ENCODE measurements at regions not wholly inside any gene's neighbourhood (a gene's known extent, or its start where the extent isn't known, plus 50 kb on each side); places are given as distances from the start of the nearest gene placed in this dataset.

DNA sequence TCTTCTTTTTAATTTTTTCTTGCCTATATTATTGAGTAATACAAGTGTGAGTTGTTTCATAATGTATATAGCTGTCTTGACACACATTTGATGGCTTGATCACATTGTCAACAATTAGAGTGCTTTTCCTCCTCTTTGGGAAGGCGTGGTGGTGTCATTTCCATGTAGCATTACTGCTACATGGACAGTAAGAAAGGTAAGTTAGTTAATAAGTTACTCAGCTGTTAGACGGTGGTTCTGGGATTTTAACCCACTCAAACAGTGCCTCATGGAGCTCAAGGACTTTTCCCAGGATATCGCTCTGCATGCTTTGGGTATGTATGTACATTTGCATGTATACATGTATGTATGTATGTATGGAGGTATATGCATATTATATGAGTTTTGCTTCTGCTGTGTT, 94.6 kb downstream of the HAPSTR1 start:
- DNase-seq (ENCODE audit: low read depth), result no peak

DNA sequence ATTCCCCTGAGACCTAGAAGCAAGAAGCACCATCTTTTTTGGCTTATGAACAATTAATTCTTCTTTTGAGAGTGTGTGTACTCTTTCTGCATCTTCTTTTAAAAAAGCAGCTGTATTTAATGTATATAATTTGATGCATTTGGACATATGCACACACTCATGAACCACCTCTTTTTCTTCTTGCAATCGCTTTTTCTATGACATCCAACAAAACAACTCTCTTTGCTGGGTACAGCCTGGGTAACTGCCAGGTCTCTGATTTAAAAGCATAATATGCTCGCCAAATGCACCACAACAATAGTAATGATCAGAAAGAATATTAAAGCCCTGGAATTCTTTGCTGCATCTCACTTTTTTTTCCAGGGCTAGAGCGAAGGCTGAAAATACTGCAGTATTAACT, 97.3 kb downstream of the HAPSTR1 start:
- no peak for DNase-seq (ENCODE audit: low read depth)

DNA sequence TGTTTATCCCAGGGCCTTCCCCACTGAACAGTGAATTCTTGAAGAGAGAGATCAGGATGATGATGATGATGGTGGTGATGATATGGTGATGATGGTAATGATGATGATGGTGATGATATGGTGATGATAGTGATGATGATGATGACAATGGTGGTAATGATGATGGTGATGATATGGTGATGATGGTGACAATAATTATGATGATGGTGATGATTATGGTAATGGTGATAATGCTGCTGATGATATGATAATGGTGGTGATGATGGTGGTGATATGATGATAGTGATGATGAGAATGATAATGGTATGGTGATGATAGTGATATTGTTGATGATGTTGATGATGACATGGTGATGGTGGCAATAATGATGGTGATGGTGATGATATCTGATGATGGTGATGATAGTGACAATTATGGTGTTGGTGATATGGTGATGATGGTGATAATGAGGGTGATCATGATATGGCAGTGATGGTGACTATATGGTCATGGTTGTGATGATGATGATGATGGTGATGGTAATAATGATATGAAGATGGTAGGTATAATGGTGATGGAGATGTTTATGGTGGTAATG, 99.9 kb downstream of the HAPSTR1 start:
- DNase-seq (ENCODE audit: low read depth), result no peak

DNA sequence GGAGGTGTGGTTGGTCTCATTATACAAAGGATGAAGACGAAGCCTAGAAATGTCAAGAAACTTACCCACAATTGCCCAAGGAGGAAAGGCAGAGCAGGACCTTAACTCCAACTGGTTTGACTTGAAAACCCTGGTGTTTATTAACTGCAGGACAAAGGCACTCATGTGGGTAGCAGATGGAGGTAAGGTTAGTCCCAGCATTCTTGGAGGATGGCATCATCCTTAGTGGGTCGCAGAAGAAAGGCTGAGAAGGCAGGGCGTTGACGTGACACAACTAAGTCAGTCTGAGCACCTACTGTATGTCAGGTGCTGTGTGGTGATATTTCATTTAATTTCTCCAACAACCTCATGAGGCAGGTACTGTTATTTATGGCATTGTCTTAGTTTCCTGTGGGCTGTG, 101.3 kb downstream of the HAPSTR1 start:
- DNase-seq (ENCODE audit: low read depth), result no peak

DNA sequence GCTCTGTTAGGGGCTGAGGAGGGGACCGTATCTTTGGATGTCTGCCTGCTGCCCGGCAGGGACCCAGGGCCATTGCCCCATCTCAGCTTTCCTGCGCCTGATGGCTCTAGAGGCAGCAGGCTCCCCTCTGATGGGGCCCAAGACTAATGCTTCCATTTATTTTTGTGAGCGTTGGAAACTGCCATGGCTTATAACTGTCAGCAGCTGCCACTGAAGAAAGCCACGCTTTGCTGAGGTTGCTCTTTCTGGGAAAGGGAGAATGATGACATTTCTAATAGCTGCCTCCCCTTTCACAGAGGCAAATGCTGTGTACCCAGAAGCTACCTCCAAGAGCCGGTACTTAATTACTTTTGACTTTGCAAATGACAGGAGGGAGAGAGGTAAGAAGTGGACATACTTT, 103.8 kb downstream of the HAPSTR1 start:
- no peak for DNase-seq (ENCODE audit: low read depth)

DNA sequence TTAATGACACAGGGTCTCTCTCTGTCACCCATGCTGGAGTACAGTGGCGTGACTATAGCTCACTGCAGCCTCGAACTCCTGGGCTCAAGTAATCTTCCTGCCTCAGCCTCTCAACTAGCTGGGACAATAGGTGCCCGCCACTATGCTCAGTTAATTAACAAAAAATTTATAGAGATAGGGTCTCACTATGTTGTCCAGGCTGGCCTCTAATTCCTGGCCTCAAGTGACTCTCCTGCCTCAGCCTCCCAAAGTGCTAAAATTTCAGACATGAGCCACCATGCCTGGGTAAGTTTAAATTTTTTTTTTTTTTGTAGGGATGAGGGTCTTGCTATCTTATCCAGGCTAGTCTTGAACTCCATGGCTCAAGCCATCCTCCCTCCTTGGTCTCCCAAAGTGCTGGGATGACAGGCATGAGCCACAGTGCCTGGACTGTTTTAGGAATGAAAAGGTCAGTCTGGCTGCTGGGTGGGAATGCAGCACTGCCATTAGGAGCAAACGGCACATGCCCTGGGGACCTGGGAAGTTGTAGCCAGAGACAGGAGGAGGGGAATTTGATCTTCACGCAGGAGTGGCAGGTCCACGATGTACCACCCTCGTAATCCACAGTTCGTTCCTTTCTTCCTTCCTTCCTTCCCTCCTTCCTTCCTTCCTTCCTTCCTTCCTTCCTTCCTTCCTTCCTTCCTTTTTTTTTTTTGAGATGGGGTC, 106.7 kb downstream of the HAPSTR1 start:
- no peak for DNase-seq (ENCODE audit: low read depth)

DNA sequence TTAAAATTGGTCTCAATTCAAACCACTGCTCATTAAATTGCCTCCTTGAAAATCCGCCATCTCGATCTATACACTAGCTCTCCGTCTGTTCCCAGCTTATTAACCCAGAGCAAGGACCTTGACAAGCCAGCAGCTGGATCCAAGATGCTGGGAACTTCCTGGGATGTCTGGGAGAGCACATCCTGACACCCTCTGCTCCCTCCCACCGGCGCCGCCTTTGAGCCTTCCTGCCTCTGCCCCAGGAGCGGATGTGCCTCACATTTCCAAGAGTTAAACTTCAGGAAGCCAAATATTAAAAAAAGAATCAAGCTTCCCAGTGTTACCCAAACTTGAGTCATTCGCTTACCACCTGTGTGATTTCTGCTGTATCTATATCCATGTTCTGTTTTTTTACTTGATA, 107.9 kb downstream of the HAPSTR1 start:
- DNase-seq (ENCODE audit: low read depth), result no peak

DNA sequence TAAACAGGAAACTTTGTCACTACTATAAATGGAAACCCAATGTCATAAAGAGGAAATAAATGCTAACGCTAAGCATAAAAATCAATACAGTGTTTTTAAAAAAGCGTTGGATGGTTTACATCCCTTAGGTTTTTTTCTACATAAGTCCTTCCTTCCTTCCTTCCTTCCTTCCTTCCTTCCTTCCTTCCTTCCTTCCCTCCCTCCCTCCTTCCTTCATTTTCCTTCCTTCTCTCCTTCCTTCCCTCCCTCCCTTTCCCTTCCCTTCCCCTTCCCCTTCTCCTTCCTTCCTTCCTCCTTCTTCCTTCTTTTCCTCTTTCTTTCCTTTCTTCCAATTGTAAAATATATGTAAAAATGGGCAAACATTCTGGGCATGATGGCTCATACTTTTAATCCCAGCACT, 108.3 kb downstream of the HAPSTR1 start:
- no peak for DNase-seq (ENCODE audit: low read depth)

DNA sequence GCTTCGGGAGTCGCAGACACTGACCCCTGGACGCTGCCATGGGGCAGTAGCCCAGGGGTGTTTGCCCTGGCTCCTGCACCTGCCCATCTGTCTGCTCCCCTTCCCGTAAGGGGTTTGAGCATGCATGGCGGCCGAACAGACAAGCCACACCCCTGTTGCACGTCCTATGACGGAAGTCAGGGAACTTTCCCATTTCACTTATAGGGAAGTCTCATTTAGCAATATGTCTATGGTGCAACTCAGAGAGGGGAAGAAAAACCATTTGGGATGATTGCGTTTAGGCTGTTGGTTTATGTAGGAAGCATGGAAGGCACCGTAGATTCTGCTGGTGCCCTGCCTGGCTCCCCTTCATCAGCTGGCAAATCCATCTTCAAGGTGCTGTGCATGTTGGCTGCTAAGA, 112.5 kb downstream of the HAPSTR1 start:
- DNase-seq (ENCODE audit: low read depth), result no peak

DNA sequence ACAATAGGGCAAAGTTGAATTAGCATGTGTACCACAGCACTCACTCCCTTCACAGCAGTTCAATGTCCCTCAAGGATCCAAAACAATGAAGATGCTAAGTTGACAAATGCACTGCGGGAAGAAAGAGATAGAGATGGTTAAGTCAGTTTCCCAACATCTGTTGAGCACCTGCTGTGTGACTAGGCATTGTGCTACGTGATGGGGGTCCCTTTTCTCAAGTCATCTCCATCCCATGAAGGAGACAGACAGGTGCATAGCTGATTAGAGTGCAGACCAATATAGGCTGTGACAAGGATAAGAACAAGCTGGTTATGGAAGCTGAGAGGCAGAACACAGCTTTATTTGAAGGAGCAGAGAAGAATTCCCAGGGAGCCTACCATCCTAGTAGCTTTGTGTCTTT, 114.2 kb downstream of the HAPSTR1 start:
- DNase-seq (ENCODE audit: low read depth), result no peak

DNA sequence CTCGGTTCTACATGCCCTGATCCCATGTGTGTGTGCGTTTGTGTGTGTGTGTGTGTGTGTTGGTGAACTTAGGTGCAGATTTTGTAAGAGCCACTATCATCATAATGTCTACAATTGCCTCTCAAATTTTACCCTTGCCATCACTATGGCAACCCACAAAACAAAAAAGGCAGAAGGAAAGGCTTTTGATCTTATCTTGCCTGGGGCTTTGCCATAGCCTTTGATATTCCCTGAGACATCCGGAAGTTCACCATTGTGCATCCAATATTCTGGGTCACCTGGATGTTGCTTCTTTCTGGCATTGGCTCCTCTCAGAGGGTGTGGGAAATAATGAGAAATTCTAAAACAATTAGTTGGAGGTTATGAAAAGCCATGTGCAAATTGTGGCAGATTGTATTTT, 114.7 kb downstream of the HAPSTR1 start:
- DNase-seq (ENCODE audit: low read depth), result no peak

DNA sequence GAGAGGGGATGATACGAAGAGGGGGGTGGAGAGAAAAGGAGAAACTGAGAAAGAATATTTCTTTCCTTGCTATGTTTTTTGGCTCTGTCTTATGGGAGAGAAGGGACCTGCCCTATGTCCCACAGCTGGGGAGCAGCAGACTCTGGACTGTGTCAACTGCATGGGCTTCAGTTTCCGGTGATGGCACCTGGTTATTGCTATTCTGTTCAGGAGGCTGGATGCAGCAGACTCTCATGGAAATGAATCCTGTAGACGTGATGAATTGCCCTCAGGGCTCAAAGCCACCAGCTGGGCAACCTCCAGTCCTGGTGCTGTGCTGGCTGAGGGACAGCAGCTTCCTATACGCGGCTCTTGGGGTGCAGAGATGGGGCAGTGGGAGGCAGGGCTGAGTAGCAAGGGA, 121.2 kb downstream of the HAPSTR1 start:
- DNase-seq (ENCODE audit: low read depth), result no peak

DNA sequence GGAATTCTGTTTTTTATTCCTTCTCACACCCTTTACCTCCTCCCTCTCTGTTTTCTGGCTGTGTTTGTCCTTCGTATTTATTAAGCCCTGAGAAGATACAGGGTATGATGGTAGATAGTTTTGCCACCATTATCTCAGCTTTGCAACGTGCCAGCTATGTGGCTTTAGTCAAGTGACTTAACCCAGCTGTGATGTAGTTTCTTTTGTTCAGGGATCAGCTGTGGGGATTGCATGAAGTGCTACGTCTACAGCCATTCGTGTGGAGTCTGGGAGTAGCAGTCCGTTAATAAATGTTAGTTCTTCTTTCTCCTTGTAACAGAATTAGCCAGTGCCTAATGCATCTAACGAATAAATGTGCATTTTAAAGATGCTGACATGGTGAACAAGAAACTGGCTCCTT, 128.4 kb downstream of the HAPSTR1 start:
- DNase-seq (ENCODE audit: low read depth), result no peak

DNA sequence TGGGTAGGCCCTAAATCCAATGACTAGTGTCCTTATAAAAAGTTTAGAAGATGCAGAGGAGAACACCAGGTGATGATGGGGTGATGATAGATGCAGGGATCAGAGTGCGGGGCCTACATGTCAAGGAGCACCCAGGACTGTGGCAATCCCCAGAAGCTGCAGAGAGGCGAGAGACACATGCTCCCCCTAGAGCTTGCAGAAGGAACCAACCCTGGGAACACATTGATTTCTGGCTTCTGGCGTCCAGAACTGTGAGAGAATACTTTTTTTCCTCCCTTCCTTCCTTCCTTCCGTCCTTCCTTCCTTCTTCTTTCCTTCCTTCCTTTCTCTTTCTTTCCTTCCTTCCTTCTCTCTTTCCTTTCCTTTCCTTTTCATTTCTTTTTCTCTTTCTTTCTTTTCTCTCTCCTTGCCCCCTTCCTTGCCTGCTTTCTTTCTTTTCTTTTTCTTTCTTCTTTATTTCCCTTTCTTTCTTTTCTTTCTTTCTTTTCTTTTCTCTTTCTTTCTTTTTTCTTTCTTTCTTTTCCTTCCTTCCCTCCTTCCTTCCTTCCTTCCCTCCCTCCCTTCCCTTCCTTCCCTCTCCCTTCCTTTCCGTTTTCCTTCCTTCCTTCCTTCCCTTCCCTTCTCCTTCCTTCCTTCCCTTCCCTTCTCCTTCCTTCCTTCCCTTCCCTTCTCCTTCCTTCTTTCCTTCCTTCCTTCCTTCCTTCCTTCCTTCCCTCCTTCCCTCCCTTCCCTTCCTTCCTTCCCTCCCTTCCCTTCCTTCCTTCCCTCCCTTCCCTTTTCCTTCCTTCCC, 134.3 kb downstream of the HAPSTR1 start:
- no peak for DNase-seq (ENCODE audit: low read depth)

DNA sequence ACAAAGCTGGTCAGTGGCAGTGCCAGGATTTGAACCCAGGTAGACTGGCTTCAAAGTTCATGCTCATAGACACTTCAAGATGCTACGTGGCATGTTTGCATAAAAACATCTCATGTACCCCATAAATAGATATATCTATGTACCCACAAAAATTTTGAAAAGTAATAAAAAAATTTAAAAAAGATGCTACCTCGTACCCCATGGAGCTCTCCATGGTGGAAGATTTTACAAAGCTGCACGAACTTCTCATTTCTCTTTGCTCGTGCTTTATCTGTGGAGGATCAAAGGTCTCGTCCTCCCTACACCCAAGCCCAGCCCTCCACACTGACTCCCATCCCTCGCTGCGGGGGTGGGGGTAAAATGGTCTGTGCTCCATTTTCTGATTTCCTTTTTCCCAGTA, 135.5 kb downstream of the HAPSTR1 start:
- no peak for DNase-seq (ENCODE audit: low read depth)

DNA sequence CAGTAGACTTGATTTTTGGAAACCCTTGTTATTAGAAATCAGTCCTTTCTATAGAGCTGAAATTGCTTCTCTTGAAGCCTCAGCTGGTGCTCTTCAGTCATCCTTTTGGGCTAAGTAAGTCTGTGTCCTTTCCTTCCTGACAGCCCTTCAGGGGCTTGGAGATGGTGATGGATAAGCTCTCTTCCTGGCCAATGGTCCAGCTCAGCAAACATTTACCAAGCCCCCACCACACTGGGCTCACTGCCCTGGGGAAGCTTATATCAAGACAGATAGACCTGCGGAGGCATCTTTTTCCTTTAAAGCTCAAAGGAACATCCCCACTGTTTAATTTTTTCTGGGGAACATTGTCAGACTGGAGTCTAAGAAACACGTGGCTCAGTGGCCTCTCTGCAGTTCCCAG, 139.6 kb downstream of the HAPSTR1 start:
- no peak for DNase-seq (ENCODE audit: low read depth)

DNA sequence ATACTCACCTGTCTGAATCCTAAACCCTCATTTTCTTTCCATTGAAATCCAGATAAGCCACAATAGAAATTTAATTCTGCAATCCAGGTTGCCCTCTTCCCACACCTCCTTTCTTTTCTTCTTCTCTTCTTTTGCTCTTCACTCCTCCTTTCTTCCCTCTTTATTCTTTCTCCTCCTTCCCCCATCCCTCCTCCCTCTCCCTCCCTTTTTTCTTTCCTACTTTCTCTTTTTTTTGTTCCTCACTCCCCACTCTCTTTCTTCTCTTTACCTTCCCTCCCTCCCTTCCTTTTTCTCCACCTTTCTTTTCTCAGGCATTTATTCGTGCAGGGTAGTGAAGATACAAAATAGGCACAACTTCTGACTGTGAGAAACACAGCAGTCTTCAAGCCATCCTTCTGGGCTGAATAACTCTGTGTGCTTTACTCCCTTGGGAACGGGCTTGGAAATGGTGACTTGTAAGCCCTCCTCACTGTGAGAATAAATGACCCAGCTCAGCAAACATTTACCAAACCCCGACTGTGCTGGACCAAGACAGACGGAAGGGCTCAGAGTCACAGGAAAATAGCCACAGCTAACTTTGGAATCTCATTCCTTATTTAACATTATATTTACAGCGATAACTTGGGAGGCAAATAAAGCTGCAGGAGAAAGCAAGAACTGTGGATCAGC, 140.8 kb downstream of the HAPSTR1 start:
- DNase-seq (ENCODE audit: low read depth), result no peak

DNA sequence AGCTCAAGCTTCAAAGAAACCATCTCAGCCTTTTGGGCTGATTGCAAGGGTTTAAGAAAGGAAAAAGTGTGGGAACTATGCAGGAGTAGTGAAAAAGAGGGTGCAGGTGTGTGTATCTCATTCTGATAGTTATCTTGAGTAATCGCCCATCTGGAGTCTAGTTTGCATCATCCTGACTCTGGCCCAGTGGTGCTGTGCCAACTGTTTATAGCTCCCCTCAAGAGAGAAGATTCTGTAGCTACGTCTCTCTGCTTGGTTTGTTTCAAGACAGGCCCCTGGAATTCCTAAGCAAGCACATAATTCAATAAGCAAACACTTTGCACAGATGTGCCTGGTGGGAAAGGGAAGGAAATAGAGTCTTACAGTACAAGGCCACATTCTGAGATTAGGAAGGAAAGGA, 144.4 kb downstream of the HAPSTR1 start:
- DNase-seq (ENCODE audit: low read depth), result no peak

DNA sequence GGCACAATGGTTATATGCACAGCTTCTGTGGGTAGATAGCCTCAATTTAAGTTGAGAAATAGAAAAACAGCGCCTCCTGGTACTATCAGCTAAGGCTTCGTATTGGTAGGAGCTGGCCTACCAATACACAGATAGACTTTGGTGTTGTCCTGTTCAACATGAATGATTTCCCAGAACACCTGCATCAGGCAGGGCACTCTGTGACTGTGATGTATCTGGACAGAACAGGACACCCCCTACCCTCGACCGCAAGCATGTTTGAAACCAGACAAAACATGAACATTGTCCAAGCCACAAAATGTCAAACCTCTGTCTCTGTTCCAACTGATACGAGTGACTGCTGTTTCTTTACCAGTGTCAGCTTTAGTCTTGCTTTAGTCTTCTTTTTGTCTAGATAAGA, 144.9 kb downstream of the HAPSTR1 start:
- DNase-seq (ENCODE audit: low read depth), result no peak

DNA sequence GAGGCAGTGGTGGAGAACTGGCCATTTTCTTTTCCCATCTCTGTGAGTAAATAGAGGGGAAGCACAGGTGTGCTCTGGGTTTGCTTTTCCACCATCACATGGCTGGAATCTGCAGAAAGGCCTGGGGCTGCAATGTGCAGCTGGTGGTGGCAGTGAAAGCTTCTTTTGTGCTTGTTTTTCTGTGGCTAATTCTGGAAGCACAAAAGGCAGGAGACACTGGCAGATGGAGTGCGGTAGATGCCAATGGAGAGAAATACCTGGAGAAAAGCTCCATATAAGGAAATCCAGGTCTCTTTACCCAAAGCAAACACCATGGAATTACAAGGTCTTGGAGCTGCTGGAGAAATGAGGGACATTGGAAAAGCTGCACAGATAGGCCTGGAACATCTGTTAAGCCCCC, 146.9 kb downstream of the HAPSTR1 start:
- no peak for DNase-seq (ENCODE audit: low read depth)

DNA sequence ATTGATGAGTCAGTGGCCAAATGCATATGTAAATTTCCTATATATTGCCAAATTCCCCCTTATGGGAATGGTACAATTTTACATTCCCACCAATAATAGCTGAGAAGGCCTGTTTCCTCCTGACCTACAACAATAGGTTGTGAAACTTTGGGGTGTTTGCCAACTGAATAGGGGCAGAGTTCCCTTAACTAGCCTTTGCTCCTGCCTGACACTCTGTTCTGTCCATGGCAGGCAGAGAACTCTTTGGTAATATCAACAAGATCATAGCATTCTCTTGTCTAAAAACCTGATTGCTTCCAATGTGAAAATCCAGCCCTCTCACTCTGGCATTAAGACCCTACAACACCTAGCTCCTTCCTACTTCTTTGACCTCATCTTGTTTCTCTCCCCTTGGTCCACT, 149.7 kb downstream of the HAPSTR1 start:
- no peak for DNase-seq (ENCODE audit: low read depth)

DNA sequence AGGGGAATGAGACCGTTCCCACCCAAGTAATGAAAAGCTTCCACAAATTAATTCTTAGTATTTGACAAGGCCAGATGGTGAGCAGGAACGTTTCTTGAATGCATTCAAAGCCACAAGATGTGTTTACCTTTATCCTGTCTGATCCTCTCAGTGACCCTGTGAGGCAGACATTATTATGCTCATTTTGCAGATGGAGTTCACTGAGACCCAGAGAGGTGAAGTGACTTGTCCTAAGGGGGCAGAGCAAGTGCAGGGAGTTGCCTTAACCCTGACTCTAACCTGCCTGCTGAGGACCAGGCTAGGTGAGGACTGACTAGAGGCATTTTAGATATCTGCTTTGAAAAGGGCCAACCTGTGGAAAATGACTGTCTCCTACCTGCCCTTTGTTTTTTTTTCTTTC, 156.7 kb downstream of the HAPSTR1 start:
- no peak for DNase-seq (ENCODE audit: low read depth)

DNA sequence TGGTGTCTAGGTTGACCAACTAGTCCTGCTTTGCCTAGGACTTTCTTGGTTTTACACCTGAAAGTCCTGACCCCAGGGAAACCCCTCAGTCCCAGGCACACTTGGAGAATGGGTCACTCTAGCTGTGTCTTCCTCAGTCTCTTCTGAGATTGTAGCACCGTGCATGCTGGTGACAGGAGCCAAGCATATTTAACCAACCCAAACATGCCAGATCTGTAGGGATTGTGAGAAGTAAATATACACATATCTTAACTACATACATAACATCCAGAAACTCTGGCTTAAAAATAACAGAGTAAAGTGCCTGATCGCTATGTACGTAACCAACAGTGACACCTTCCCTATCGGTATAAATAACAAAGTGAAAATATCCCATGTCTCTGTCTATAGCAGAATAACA, 158.1 kb downstream of the HAPSTR1 start:
- DNase-seq (ENCODE audit: low read depth), result no peak
